Activated CD8-positive, alpha-beta memory T cell treated with anti-CD3 and anti-CD28 coated beads, Interleukin-2, amount 50 U/mL, for 48 hours (primary cell): ENCODE measurements at regions not wholly inside any gene's neighbourhood (a gene's known extent, or its start where the extent isn't known, plus 50 kb on each side); places are given as distances from the start of the nearest gene placed in this dataset.
A peak's percentile ranks its signal among the peaks of the same experiment; 100 is the strongest.
"Not testable (repeated sequence)": the region's sequence is repeated elsewhere in the genome, so short reads cannot be mapped to it uniquely, and the experiment has no call there.

ENCODE experiments used
- DNase-seq: peaks from one replicate; pipeline ENCODE4 v3.0.0-alpha.2; 2020

DNA sequence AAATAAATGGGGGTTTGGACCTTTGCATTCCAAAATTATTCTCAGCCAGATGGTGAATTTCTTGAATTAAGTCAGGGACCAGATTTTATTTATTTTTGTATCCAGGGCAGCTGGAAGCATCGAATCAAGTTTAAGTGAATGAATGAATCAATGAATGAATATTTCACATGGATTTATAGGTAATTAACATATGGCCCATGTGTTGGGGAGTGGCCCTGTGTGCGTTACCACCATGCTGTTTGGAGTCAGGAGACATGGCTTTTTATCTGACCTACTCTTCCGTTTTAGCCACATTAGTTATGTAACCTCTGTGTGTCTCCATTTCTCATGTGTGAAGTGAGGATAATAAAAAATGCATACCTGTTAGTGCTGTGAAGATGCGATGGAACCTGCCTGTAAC is 213.5 kb downstream of the CDH26 start:
- no peak for DNase-seq

- DNase-seq: no peak
Measured at GRCh38 chr20:60172346-60172984, 214.2 kb downstream of the CDH26 start.

GRCh38 chr20:60177080-60177479 is 218.9 kb downstream of the CDH26 start:
- DNase-seq: no peak

DNA sequence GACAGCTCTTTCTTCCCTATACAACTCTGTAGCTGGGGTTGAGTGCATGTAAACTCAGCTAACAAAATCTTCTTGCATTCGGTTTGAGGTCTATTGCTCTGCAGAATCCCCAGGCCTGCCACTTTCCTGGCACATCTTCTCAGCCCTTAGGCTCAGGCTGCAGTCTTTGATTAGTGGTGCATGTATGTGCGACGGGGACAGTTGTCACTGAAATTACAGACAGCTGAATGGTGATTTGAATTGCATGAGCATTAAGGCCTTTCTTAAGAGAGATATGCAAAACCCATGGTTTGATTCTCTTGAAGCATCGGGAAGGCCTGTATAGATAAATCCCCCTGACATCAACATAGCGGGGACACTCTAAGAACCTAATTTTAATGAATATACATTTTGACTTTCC is 222.8 kb downstream of the CDH26 start:
- no peak for DNase-seq

- DNase-seq: no peak
Measured at GRCh38 chr20:60186412-60186811, 228.2 kb downstream of the CDH26 start.

- DNase-seq: no peak
Measured at GRCh38 chr20:60187683-60188082, 229.5 kb downstream of the CDH26 start.

GRCh38 chr20:60191014-60191413 is 232.8 kb downstream of the CDH26 start:
- no peak for DNase-seq

GRCh38 chr20:60192326-60192725 is 234.1 kb downstream of the CDH26 start:
- DNase-seq: no peak

DNA sequence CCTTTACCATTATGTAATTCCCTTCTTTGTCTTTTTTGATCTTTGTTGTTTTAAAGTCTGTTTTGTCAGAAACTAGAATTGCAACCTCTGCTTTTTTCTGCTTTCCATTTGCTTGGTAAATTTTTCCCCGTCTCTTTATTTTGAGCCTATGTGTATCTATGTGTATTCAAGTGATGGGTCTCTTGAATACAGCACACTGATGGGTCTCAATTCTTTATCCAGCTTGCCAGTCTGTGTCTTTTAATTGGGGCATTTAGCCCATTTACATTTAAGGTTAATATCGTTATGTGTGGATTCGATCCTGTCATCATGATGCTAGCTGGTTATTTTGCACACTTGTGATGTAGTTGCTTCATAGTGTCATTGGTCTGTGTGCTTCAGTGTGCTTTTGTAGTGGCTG is 240.9 kb downstream of the CDH26 start:
- DNase-seq: not testable (repeated sequence)

DNA sequence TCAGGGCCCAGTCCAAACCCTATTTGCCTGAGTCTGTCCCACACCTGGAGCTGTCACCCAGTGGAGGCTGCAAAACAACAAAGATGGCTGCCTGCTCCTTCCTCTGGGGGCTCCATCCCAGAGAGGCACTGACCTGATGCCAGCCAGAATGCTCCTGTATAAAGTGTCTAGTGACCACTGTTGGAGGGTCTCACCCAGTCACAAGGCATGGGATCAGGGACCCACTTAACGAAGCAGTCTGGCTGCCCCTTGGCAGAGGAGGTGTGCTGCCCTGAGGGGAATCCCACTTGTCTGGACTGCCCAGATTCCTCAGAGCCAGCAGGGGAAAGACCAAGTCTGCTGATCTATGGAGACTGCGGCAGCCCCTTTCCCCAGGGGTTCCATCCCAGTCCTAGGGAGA is 241.6 kb downstream of the CDH26 start:
- no peak for DNase-seq

GRCh38 chr20:60200305-60200918 is 242.2 kb downstream of the CDH26 start:
- no peak for DNase-seq

- DNase-seq: no peak
Measured at GRCh38 chr20:60201198-60201835, 243.1 kb downstream of the CDH26 start.

- no peak for DNase-seq
Measured at GRCh38 chr20:60202046-60202445, 243.8 kb downstream of the CDH26 start.

DNA sequence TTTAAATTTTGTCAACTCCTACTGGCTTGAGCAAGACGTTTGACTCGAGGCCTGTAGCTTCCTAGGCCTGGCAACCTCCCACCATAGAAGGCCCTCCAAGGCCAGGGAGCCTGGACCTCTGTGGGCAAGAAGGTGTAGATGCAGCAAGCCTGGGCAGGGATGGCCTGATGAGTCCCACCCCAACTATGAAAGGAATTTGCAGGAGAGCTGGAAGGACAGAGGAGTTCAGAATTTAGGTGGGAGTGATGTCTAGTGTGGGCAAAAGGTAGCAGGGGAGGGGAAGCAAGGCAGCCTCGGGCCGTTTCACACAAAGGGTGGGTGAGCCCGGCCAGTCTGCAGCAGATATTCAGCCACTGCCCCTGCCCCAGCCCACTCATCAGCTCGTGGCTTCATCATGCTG is 245.2 kb downstream of the CDH26 start:
- DNase-seq: no peak

DNA sequence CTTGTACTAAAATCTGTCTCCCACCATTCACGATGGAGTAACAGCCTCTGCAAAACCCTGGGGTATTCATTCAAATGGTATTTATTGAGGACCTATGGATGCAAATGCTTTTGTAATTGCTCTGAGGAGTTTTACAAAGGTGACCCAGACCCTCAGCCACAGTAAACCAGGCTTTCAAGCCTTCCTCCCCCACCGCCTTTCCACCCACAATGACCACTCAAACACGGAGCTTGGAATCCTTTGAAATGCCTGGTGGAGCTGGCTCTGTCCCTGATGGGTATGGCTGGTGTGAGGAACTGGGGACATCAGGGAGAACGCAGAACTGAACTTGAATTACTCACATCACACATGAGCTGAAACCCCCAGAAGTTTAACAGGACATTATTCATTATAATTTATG is 246.4 kb downstream of the CDH26 start:
- no peak for DNase-seq

- no peak for DNase-seq
Measured at GRCh38 chr20:60206259-60206658, 248.0 kb downstream of the CDH26 start.

- DNase-seq: no peak
Measured at GRCh38 chr20:60209048-60209447, 250.8 kb downstream of the CDH26 start.

GRCh38 chr20:60210779-60211617 is 252.8 kb downstream of the CDH26 start:
- peak; percentile 88 for DNase-seq

DNA sequence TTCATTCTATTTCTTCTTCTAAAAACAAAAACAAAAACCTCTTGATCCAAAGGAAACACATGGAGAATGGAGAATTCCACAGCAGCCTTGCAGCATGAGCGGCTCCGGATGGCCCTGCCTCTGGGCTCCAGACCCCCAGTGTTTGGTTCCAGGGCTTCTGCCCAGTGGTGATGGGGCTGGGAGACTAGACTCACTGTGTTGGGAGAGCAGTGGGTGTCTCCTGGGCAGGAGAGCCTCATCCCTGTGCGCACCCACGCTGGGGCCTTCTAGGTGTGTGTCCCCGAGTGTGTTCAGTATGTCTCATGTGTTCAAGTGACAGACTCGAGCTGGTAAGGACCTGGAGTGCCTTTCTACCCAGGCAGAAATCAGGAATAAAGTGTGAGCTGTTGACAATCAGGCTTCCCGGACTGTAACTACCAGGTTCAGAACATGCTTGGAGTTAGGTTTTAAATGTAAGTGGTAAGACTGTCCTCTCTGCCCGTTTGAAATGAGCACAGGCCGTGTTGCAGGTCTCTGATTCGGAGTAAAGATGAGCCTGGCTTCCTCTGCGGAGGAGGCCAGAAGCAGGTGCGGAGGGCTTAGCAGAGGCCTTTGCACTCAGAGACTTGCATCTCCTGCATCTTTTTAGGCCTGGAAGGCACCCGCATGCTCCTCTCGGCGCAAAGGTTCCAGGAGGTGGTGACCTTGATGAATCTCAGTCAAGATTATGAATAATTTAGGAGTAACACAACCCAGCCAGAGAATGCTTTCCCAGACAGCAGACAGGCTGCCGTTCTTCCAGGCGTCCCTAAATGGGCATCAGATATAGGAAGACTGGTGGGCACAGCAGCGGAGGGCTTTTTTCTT is 253.6 kb downstream of the CDH26 start:
- DNase-seq: no peak

- DNase-seq: no peak
Measured at GRCh38 chr20:60212695-60213094, 254.5 kb downstream of the CDH26 start.

- DNase-seq: no peak
Measured at GRCh38 chr20:60213126-60213893, 255.1 kb downstream of the CDH26 start.
